Neutrophil (primary cell): ENCODE measurements at regions not wholly inside any gene's neighbourhood (a gene's known extent, or its start where the extent isn't known, plus 50 kb on each side); places are given as distances from the start of the nearest gene placed in this dataset.
"Not testable (repeated sequence)": the region's sequence is repeated elsewhere in the genome, so short reads cannot be mapped to it uniquely, and the experiment has no call there.

Experiments used
- H3K27ac ChIP-seq: fragments of 200-600 bp; sonication (generic); 2 replicates; pipeline ENCODE4 v1.5.1; 2016; ENCODE audit warnings: mild to moderate bottlenecking, moderate library complexity
- H3K27me3 ChIP-seq: fragments of 200-600 bp; sonication (generic); 2 replicates; pipeline ENCODE4 v1.6.0; 2016; ENCODE audit warnings: mild to moderate bottlenecking
- H3K36me3 ChIP-seq: fragments of 200-600 bp; sonication (generic); 2 replicates; pipeline ENCODE4 v1.5.1; 2017
- H3K4me1 ChIP-seq, 2 experiments: fragments of 200-600 bp in 1 of 2; sonication (generic) in 1 of 2; 1 replicate in 1 of 2; 2 replicates in 1 of 2; pipeline versions ENCODE4 v1.5.1 to v1.6.1; 2013 to 2016; ENCODE audit warnings: low read depth in 1 of 2, low read length in 1 of 2, mild to moderate bottlenecking in 1 of 2, moderate library complexity in 1 of 2; ENCODE audit not compliant: control insufficient read depth in 1 of 2, insufficient read depth in 1 of 2
- H3K4me3 ChIP-seq, 2 experiments: fragments of 200-600 bp in 1 of 2; sonication (generic) in 1 of 2; 1 replicate in 1 of 2; 2 replicates in 1 of 2; pipeline ENCODE4 v1.5.1; 2013 to 2016; ENCODE audit warnings: low read depth in 1 of 2, low read length in 1 of 2, mild to moderate bottlenecking in 1 of 2, moderate library complexity in 1 of 2
- H3K9me3 ChIP-seq: fragments of 200-600 bp; sonication (generic); 2 replicates; pipeline ENCODE4 v1.5.1; 2016
- TF ChIP-seq, protein P1 (sequence below): fragments of 200-600 bp; sonication (generic); IDR thresholded peaks from 2 replicates; pipeline ENCODE4 v1.5.1; 2016; ENCODE audit warnings: antibody characterized with exemption

- H3K36me3 ChIP-seq: no peaks in the 10 kb centered on the region
These were observed 360.3 kb upstream of the TPM1 start for GRCh38 chr15:62681939-62682896.

GRCh38 chr15:62683192-62683591 is 359.4 kb upstream of the TPM1 start:
- H3K27ac ChIP-seq, H3K4me1 ChIP-seq, H3K27me3 ChIP-seq, H3K36me3 ChIP-seq, H3K4me3 ChIP-seq, H3K9me3 ChIP-seq: not testable (repeated sequence)

More at GRCh38 chr15:62681939-62682896, 360.3 kb upstream of the TPM1 start:
- no peaks in the 10 kb centered on the region for H3K4me1 ChIP-seq
- TF ChIP-seq, protein P1, sequence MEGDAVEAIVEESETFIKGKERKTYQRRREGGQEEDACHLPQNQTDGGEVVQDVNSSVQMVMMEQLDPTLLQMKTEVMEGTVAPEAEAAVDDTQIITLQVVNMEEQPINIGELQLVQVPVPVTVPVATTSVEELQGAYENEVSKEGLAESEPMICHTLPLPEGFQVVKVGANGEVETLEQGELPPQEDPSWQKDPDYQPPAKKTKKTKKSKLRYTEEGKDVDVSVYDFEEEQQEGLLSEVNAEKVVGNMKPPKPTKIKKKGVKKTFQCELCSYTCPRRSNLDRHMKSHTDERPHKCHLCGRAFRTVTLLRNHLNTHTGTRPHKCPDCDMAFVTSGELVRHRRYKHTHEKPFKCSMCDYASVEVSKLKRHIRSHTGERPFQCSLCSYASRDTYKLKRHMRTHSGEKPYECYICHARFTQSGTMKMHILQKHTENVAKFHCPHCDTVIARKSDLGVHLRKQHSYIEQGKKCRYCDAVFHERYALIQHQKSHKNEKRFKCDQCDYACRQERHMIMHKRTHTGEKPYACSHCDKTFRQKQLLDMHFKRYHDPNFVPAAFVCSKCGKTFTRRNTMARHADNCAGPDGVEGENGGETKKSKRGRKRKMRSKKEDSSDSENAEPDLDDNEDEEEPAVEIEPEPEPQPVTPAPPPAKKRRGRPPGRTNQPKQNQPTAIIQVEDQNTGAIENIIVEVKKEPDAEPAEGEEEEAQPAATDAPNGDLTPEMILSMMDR: no peak
- H3K27ac ChIP-seq: no peak overlapping the region
- no peak overlapping the region for H3K4me3 ChIP-seq
- no peaks in the 10 kb centered on the region for H3K27me3 ChIP-seq
- no peaks in the 10 kb centered on the region for H3K9me3 ChIP-seq

- TF ChIP-seq, protein P1: no peak
- Histone ChIP-seq H3K27me3 (no peaks in the 10 kb centered on the region), H3K4me1 (no peaks in the 10 kb centered on the region), H3K27ac (no peak overlapping the region), H3K9me3 (no peaks in the 10 kb centered on the region), H3K4me3 (no peak overlapping the region), H3K36me3 (no peaks in the 10 kb centered on the region)
These were observed 358.3 kb upstream of the TPM1 start for GRCh38 chr15:62684123-62684808.

GRCh38 chr15:62691008-62691407 is 351.5 kb upstream of the TPM1 start:
- H3K27ac ChIP-seq: no peak overlapping the region
- no peaks in the 10 kb centered on the region for H3K36me3 ChIP-seq
- no peaks in the 10 kb centered on the region for H3K4me1 ChIP-seq
- H3K27me3 ChIP-seq: no peaks in the 10 kb centered on the region
- no peaks in the 10 kb centered on the region for H3K9me3 ChIP-seq
- no peak overlapping the region for H3K4me3 ChIP-seq
- TF ChIP-seq, protein P1: no peak

DNA sequence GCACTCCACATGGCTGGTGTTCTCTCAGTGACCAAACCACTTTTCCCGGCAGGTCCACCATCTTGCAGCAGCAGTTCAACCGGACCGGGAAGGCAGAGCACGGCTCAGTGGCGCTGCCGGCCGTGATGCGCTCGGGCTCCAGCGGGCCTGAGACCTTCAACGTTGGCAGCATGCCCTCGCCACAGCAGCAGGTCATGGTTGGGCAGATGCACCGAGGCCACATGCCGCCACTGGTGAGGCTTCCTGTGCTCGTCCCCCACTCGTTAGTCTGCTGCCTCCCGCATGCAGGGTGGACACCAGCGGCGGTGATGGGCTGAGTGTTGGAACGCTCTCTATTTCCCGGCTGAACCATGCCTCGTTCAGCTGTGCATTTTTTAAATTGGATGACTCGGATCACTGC is 344.9 kb upstream of the TPM1 start:
- Histone ChIP-seq H3K27ac (no peak overlapping the region), H3K4me1 (no peaks in the 10 kb centered on the region), H3K36me3 (no peaks in the 10 kb centered on the region), H3K27me3 (no peaks in the 10 kb centered on the region), H3K9me3 (no peaks in the 10 kb centered on the region), H3K4me3 (no peak overlapping the region)
- TF ChIP-seq, protein P1: no peak

DNA sequence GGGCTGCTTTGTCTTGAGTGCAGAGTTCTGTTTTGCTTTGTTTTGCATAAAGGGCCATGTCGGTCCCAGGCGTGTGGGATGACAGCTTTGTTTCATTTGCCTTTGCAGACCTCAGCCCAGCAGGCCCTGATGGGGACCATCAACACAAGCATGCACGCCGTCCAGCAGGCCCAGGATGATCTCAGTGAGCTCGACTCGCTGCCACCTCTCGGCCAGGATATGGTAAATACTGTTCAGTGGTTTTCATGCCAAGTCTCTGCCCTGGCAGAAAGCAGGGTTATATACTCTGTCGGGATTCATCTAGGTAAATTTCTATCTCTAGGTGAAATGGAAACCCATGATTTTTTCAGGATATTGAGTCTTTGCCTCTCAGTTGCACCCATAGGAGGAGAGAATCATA is 343.9 kb upstream of the TPM1 start:
- Histone ChIP-seq H3K36me3 (no peaks in the 10 kb centered on the region), H3K27me3 (no peaks in the 10 kb centered on the region), H3K4me1 (no peaks in the 10 kb centered on the region), H3K27ac (no peak overlapping the region), H3K4me3 (no peak overlapping the region), H3K9me3 (no peaks in the 10 kb centered on the region)
- TF ChIP-seq, protein P1: no peak
